Heart left ventricle (tissue), 13 donors: ENCODE measurements at regions not wholly inside any gene's neighbourhood (a gene's known extent, or its start where the extent isn't known, plus 50 kb on each side); places are given as distances from the start of the nearest gene placed in this dataset.

Experiments
- CTCF ChIP-seq, 12 donors: fragments of 200-600 bp; sonication (generic) in 4 of 12; IDR thresholded peaks; one replicate each; pipeline versions ENCODE4 v1.5.0 to v1.8.0; 2018 to 2022; ENCODE audit warnings: antibody characterized with exemption in 12 of 12, mild to moderate bottlenecking in 5 of 12
- POLR2A ChIP-seq, 2 donors: fragments of 450-650 bp; IDR thresholded peaks; one replicate each; pipeline ENCODE4 v1.6.1; 2017; ENCODE audit warnings: antibody characterized with exemption in 2 of 2, mild to moderate bottlenecking in 2 of 2, moderate library complexity in 2 of 2
- donor health status: ischemic (EF 13 %, LVEDD 7.1; RV severe dilation, severe dysfunction).
- donor health status: DM: no; HTN: yes; CAD: no.
- donor health status: DM: no; HTN: no; CAD: no.
- donor health status: ischemic (EF 25% LVEDD 6.9; RV normal size, moderate dysfunction).
- donor health status: ischemic (EF 25% LVEDD 5.7; RV mildly dilated, moderate dysfunction).
- donor health status: ischemic (EF 35%, LVEDD 5.7; RV mildly dilated, moderate dysfunction).
- donor health status: nonischemic (EF 11% LVEDD 7.7; RV severe dilation, severe dysfunction).
- donor health status: DM: yes; HTN: yes; CAD: no.
- donor health status: PGD.
- donor health status: ischemic (EF 29% LVEDD 5.4; RV normal size, mild dysfunction).
- donor health status: nonischemic (EF 23%, LVEDD 6.1; RV moderate dilation, normal function).

GRCh38 chr3:152218602-152219001, 50.1 kb upstream of the MBNL1 start:
- TF ChIP-seq CTCF (IDR thresholded peaks at IDR 0.05) (no peak), POLR2A (IDR thresholded peaks at IDR 0.05) (no peak)
